ENCODE measurements at regions not wholly inside any gene's neighbourhood (a gene's known extent, or its start where the extent isn't known, plus 50 kb on each side); places are given as distances from the start of the nearest gene placed in this dataset.

- peaks cover 3% of the 10 kb centered on the region for H3K9me3 Mint-ChIP-seq (ENCODE audit: low read depth)
These were observed 500.6 kb upstream of the MYT1L start for GRCh38 chr2:2831633-2832032.

GRCh38 chr2:2830576-2830975, 499.5 kb upstream of the MYT1L start:
- TF ChIP-seq CTCF (IDR thresholded peaks at IDR 0.05), result no peak
- H3K9me3 Mint-ChIP-seq (ENCODE audit: low read depth), result peaks cover 3% of the 10 kb centered on the region
- H3K36me3 Mint-ChIP-seq (ENCODE audit: low read depth), result no peaks in the 10 kb centered on the region
- no peak overlapping the region for H3K4me3 Mint-ChIP-seq (ENCODE audit: unreplicated experiment)
- no peaks in the 10 kb centered on the region for H3K4me1 Mint-ChIP-seq (ENCODE audit: low read depth)
- H3K27me3 Mint-ChIP-seq (ENCODE audit: low read depth), result peaks cover 4% of the 10 kb centered on the region
- no peak overlapping the region for H3K27ac Mint-ChIP-seq (ENCODE audit: unreplicated experiment)
- DNase-seq (ENCODE audit: low spot score), result no peak

More at GRCh38 chr2:2831633-2832032, 500.6 kb upstream of the MYT1L start:
- Mint-ChIP-seq H3K27me3 (ENCODE audit: low read depth) (peaks cover 4% of the 10 kb centered on the region), H3K4me3 (ENCODE audit: unreplicated experiment) (no peak overlapping the region), H3K27ac (ENCODE audit: unreplicated experiment) (no peak overlapping the region), H3K36me3 (ENCODE audit: low read depth) (no peaks in the 10 kb centered on the region), H3K4me1 (ENCODE audit: low read depth) (no peaks in the 10 kb centered on the region)
- TF ChIP-seq CTCF (IDR thresholded peaks at IDR 0.05), result no peak
- DNase-seq (ENCODE audit: low spot score), result no peak

- H3K9me3 Mint-ChIP-seq (ENCODE audit: low read depth), result peaks cover 11% of the 10 kb centered on the region
- H3K36me3 Mint-ChIP-seq (ENCODE audit: low read depth), result no peaks in the 10 kb centered on the region
- H3K4me1 Mint-ChIP-seq (ENCODE audit: low read depth), result no peaks in the 10 kb centered on the region
- no peak for DNase-seq (ENCODE audit: low spot score)
- H3K4me3 Mint-ChIP-seq (ENCODE audit: unreplicated experiment), result no peak overlapping the region
- H3K27me3 Mint-ChIP-seq (ENCODE audit: low read depth), result peaks cover 4% of the 10 kb centered on the region
- TF ChIP-seq CTCF (IDR thresholded peaks at IDR 0.05), result no peak
- H3K27ac Mint-ChIP-seq (ENCODE audit: unreplicated experiment), result no peak overlapping the region
These were observed 497.8 kb upstream of the MYT1L start for GRCh38 chr2:2828774-2829368.

GRCh38 chr2:2827761-2828221, 496.7 kb upstream of the MYT1L start:
- DNase-seq (ENCODE audit: low spot score), result no peak
- no peak for TF ChIP-seq CTCF (IDR thresholded peaks at IDR 0.05)
- peaks cover 4% of the 10 kb centered on the region for H3K27me3 Mint-ChIP-seq (ENCODE audit: low read depth)
- H3K4me1 Mint-ChIP-seq (ENCODE audit: low read depth), result no peaks in the 10 kb centered on the region
- peaks cover 12% of the 10 kb centered on the region for H3K9me3 Mint-ChIP-seq (ENCODE audit: low read depth)
- H3K27ac Mint-ChIP-seq (ENCODE audit: unreplicated experiment), result no peak overlapping the region
- H3K4me3 Mint-ChIP-seq (ENCODE audit: unreplicated experiment), result no peak overlapping the region
- H3K36me3 Mint-ChIP-seq (ENCODE audit: low read depth), result no peaks in the 10 kb centered on the region

GRCh38 chr2:2827046-2827636, 496.1 kb upstream of the MYT1L start:
- Mint-ChIP-seq H3K9me3 (ENCODE audit: low read depth) (peaks cover 18% of the 10 kb centered on the region), H3K4me3 (ENCODE audit: unreplicated experiment) (no peak overlapping the region), H3K36me3 (ENCODE audit: low read depth) (no peaks in the 10 kb centered on the region), H3K27ac (ENCODE audit: unreplicated experiment) (no peak overlapping the region), H3K27me3 (ENCODE audit: low read depth) (peaks cover 4% of the 10 kb centered on the region), H3K4me1 (ENCODE audit: low read depth) (no peaks in the 10 kb centered on the region)
- no peak for DNase-seq (ENCODE audit: low spot score)
- TF ChIP-seq CTCF (IDR thresholded peaks at IDR 0.05), result no peak

Data from chondrocyte (in vitro differentiated cells).